Right atrium auricular region (tissue), 2 donors: ENCODE measurements at regions not wholly inside any gene's neighbourhood (a gene's known extent, or its start where the extent isn't known, plus 50 kb on each side); places are given as distances from the start of the nearest gene placed in this dataset.

Source experiments
- DNase-seq: peaks from one replicate; pipeline ENCODE4 v3.0.0-alpha.2; 2019; ENCODE audit warnings: low spot score
- H3K27ac ChIP-seq, 2 donors: fragments of 200-600 bp; sonication (generic); 1 replicate in 1 of 2; 2 replicates in 1 of 2; pipeline ENCODE4 v1.5.1; 2016 to 2019
- H3K27me3 ChIP-seq, 2 donors: fragments of 200-600 bp; sonication (generic); one replicate each; pipeline versions ENCODE4 v1.5.1 to v1.6.0; 2017 to 2019
- H3K36me3 ChIP-seq: fragments of 200-600 bp; sonication (generic); one replicate; pipeline ENCODE4 v1.5.1; 2016
- H3K4me1 ChIP-seq, 2 donors: fragments of 200-600 bp; sonication (generic); one replicate each; pipeline versions ENCODE4 v1.5.1 to v1.6.0; 2017 to 2019
- H3K4me3 ChIP-seq, 2 donors: fragments of 200-600 bp; sonication (generic); 1 replicate in 1 of 2; 2 replicates in 1 of 2; pipeline ENCODE4 v1.5.1; 2017 to 2019; ENCODE audit warnings: mild to moderate bottlenecking in 1 of 2, moderate library complexity in 1 of 2
- H3K9me3 ChIP-seq, 2 donors: fragments of 200-600 bp; sonication (generic); one replicate each; pipeline ENCODE4 v1.5.1; 2019
- CTCF ChIP-seq, 2 donors: fragments of 200-600 bp; sonication (generic); IDR thresholded peaks; one replicate each; pipeline ENCODE4 v1.5.1; 2019; ENCODE audit warnings: antibody characterized with exemption in 2 of 2

- Histone ChIP-seq H3K27ac (no peak overlapping the region), H3K9me3 (no peaks in the 10 kb centered on the region), H3K36me3 (no peaks in the 10 kb centered on the region), H3K27me3 (no peaks in the 10 kb centered on the region), H3K4me3 (no peak overlapping the region), H3K4me1 (no peaks in the 10 kb centered on the region)
- DNase-seq, result no peak
- no peak for TF ChIP-seq CTCF (IDR thresholded peaks at IDR 0.05)
Observed at GRCh38 chrX:865422-865821, 234.8 kb downstream of the SHOX start.

GRCh38 chrX:861921-862320 is 231.3 kb downstream of the SHOX start:
- no peaks in the 10 kb centered on the region for H3K36me3 ChIP-seq
- peaks cover 0 to 7% of the 10 kb centered on the region in 2 donors for H3K9me3 ChIP-seq
- H3K27me3 ChIP-seq, result no peaks in the 10 kb centered on the region
- H3K27ac ChIP-seq, result no peak overlapping the region
- no peak for DNase-seq
- H3K4me3 ChIP-seq, result no peak overlapping the region
- no peaks in the 10 kb centered on the region for H3K4me1 ChIP-seq
- no peak for TF ChIP-seq CTCF (IDR thresholded peaks at IDR 0.05)

GRCh38 chrX:861340-861890 is 230.8 kb downstream of the SHOX start:
- H3K36me3 ChIP-seq, result no peaks in the 10 kb centered on the region
- no peak overlapping the region for H3K4me3 ChIP-seq
- no peaks in the 10 kb centered on the region for H3K27me3 ChIP-seq
- TF ChIP-seq CTCF (IDR thresholded peaks at IDR 0.05), result no peak
- peaks cover 0 to 7% of the 10 kb centered on the region in 2 donors for H3K9me3 ChIP-seq
- DNase-seq, result no peak
- no peaks in the 10 kb centered on the region for H3K4me1 ChIP-seq
- no peak overlapping the region for H3K27ac ChIP-seq

GRCh38 chrX:859329-859728 is 228.7 kb downstream of the SHOX start:
- H3K4me1 ChIP-seq, result no peaks in the 10 kb centered on the region

GRCh38 chrX:858542-859078 is 228.0 kb downstream of the SHOX start:
- H3K36me3 ChIP-seq, result no peaks in the 10 kb centered on the region
- no peak for DNase-seq
- H3K9me3 ChIP-seq, result peaks cover 0 to 7% of the 10 kb centered on the region in 2 donors
- H3K27ac ChIP-seq, result no peak overlapping the region
- H3K4me3 ChIP-seq, result no peak overlapping the region
- no peaks in the 10 kb centered on the region for H3K4me1 ChIP-seq
- no peak for TF ChIP-seq CTCF (IDR thresholded peaks at IDR 0.05)
- H3K27me3 ChIP-seq, result no peaks in the 10 kb centered on the region

More at GRCh38 chrX:859329-859728, 228.7 kb downstream of the SHOX start:
- Histone ChIP-seq H3K9me3 (peaks cover 0 to 7% of the 10 kb centered on the region in 2 donors), H3K27me3 (no peaks in the 10 kb centered on the region), H3K36me3 (no peaks in the 10 kb centered on the region), H3K27ac (no peak overlapping the region), H3K4me3 (no peak overlapping the region)
- TF ChIP-seq CTCF (IDR thresholded peaks at IDR 0.05), result no peak
- no peak for DNase-seq

GRCh38 chrX:857376-857775 is 226.8 kb downstream of the SHOX start:
- H3K4me1 ChIP-seq, result no peaks in the 10 kb centered on the region
- no peaks in the 10 kb centered on the region for H3K36me3 ChIP-seq
- no peak for DNase-seq
- H3K9me3 ChIP-seq, result peaks cover 0 to 7% of the 10 kb centered on the region in 2 donors
- no peak overlapping the region for H3K27ac ChIP-seq
- H3K27me3 ChIP-seq, result no peaks in the 10 kb centered on the region
- no peak for TF ChIP-seq CTCF (IDR thresholded peaks at IDR 0.05)
- no peak overlapping the region for H3K4me3 ChIP-seq
